Stimulated activated CD4-positive, alpha-beta T cell treated with anti-CD3 and anti-CD28 coated beads, TNF-alpha, amount 100 ng/mL, for 48 hours (primary cell): ENCODE measurements at regions not wholly inside any gene's neighbourhood (a gene's known extent, or its start where the extent isn't known, plus 50 kb on each side); places are given as distances from the start of the nearest gene placed in this dataset.

Experiments
- DNase-seq, 3 donors: peaks; one replicate each; pipeline ENCODE4 v3.0.0-alpha.2; 2020; ENCODE audit warnings: low read depth in 3 of 3

GRCh38 chr6:40798069-40798770 lies 211.1 kb upstream of the LRFN2 start:
- DNase-seq, result no peak

GRCh38 chr6:40796260-40797221 lies 209.4 kb upstream of the LRFN2 start:
- DNase-seq, result no peak

GRCh38 chr6:40794586-40794985 lies 207.4 kb upstream of the LRFN2 start:
- no peak for DNase-seq

- DNase-seq, result no peak
Observed at GRCh38 chr6:40792183-40792582, 205.0 kb upstream of the LRFN2 start.

GRCh38 chr6:40791004-40791403 lies 203.8 kb upstream of the LRFN2 start:
- DNase-seq, result no peak

- DNase-seq, result peak in 1 of 3 donors; percentile 9
Observed at GRCh38 chr6:40788661-40789655, 201.8 kb upstream of the LRFN2 start.

- DNase-seq, result no peak
Observed at GRCh38 chr6:40782355-40782754, 195.2 kb upstream of the LRFN2 start.

- DNase-seq, result no peak
Observed at GRCh38 chr6:40780637-40781036, 193.5 kb upstream of the LRFN2 start.

GRCh38 chr6:40779409-40779808 lies 192.2 kb upstream of the LRFN2 start:
- no peak for DNase-seq

GRCh38 chr6:40778918-40779317 lies 191.8 kb upstream of the LRFN2 start:
- no peak for DNase-seq

- no peak for DNase-seq
Observed at GRCh38 chr6:40778196-40778595, 191.0 kb upstream of the LRFN2 start.

GRCh38 chr6:40774932-40775331 lies 187.8 kb upstream of the LRFN2 start:
- no peak for DNase-seq

GRCh38 chr6:40770794-40771193 lies 183.6 kb upstream of the LRFN2 start:
- no peak for DNase-seq

GRCh38 chr6:40764726-40765125 lies 177.6 kb upstream of the LRFN2 start:
- no peak for DNase-seq

- DNase-seq, result no peak
Observed at GRCh38 chr6:40762981-40763380, 175.8 kb upstream of the LRFN2 start.

- no peak for DNase-seq
Observed at GRCh38 chr6:40760887-40761286, 173.7 kb upstream of the LRFN2 start.

GRCh38 chr6:40759838-40760237 lies 172.7 kb upstream of the LRFN2 start:
- DNase-seq, result no peak

- no peak for DNase-seq
Observed at GRCh38 chr6:40759264-40759663, 172.1 kb upstream of the LRFN2 start.

GRCh38 chr6:40755749-40756452 lies 168.7 kb upstream of the LRFN2 start:
- DNase-seq, result no peak

- DNase-seq, result no peak
Observed at GRCh38 chr6:40755046-40755681, 168.0 kb upstream of the LRFN2 start.
